GM23338 (cell line): ENCODE measurements at regions not wholly inside any gene's neighbourhood (a gene's known extent, or its start where the extent isn't known, plus 50 kb on each side); places are given as distances from the start of the nearest gene placed in this dataset.

Source experiments
- ATAC-seq: fragments of 200-7000 bp; cut with Tn5 transposase; 3 replicates; pipeline ENCODE4 v1.9.1; 2020
- DNase-seq: peaks from one replicate; pipeline ENCODE4 v3.0.0-alpha.2; 2015; ENCODE audit warnings: low spot score
- H2AFZ ChIP-seq: fragments of 200-600 bp; sonication (generic); 2 replicates; pipeline ENCODE4 v1.8.0; 2016; ENCODE audit warnings: antibody characterized with exemption, mild to moderate bottlenecking, moderate library complexity
- H3F3A ChIP-seq: fragments of 200-600 bp; sonication (generic); replicated peaks from 2 replicates; pipeline ENCODE4 v1.8.0; 2017; ENCODE audit warnings: antibody characterized with exemption, mixed run types, low read depth
- H3K27ac ChIP-seq: fragments of 200-600 bp; sonication (generic); 2 replicates; pipeline ENCODE4 v1.6.1; 2016; ENCODE audit warnings: low read depth
- H3K27me3 ChIP-seq: fragments of 200-600 bp; sonication (generic); 2 replicates; pipeline ENCODE4 v1.8.0; 2016; ENCODE audit warnings: mild to moderate bottlenecking, mixed run types, moderate library complexity; ENCODE audit not compliant: insufficient read depth
- H3K36me3 ChIP-seq: fragments of 200-600 bp; sonication (generic); 2 replicates; pipeline ENCODE4 v1.8.0; 2016; ENCODE audit warnings: mild to moderate bottlenecking; ENCODE audit not compliant: insufficient read depth
- H3K4me1 ChIP-seq: fragments of 200-600 bp; sonication (generic); 2 replicates; pipeline ENCODE4 v1.8.0; 2016; ENCODE audit warnings: mild to moderate bottlenecking, moderate library complexity; ENCODE audit not compliant: insufficient read depth
- H3K4me2 ChIP-seq: fragments of 200-600 bp; sonication (generic); 2 replicates; pipeline ENCODE4 v1.7.1; 2017; ENCODE audit warnings: mixed run types
- H3K4me3 ChIP-seq: fragments of 200-600 bp; sonication (generic); 2 replicates; pipeline ENCODE4 v1.6.1; 2016; ENCODE audit warnings: mixed run types
- H3K79me2 ChIP-seq: fragments of 200-600 bp; sonication (generic); replicated peaks from 2 replicates; pipeline ENCODE4 v1.8.0; 2017; ENCODE audit warnings: mild to moderate bottlenecking; ENCODE audit not compliant: insufficient read depth
- H3K9me2 ChIP-seq: fragments of 200-600 bp; sonication (generic); 2 replicates; pipeline ENCODE4 v1.8.0; 2017; ENCODE audit not compliant: insufficient read depth
- H4K20me1 ChIP-seq: fragments of 200-600 bp; sonication (generic); replicated peaks from 2 replicates; pipeline ENCODE4 v1.8.0; 2017; ENCODE audit warnings: mild to moderate bottlenecking; ENCODE audit not compliant: insufficient read depth
- H3K27ac Mint-ChIP-seq: 2 replicates; pipeline ENCODE4 v1.8.0; 2020; ENCODE audit warnings: inconsistent platforms, mild to moderate bottlenecking, moderate library complexity, mixed read lengths
- H3K27me3 Mint-ChIP-seq: 3 replicates; pipeline ENCODE4 v1.8.0; 2022; ENCODE audit warnings: low read depth, mild to moderate bottlenecking, moderate library complexity, mixed read lengths, inconsistent platforms; ENCODE audit not compliant: insufficient read depth, poor library complexity
- H3K36me3 Mint-ChIP-seq: 3 replicates; pipeline ENCODE4 v1.8.0; 2021; ENCODE audit warnings: low read depth, mild to moderate bottlenecking, inconsistent platforms, moderate library complexity, mixed read lengths
- H3K4me1 Mint-ChIP-seq: 3 replicates; pipeline ENCODE4 v1.8.0; 2020; ENCODE audit warnings: mild to moderate bottlenecking, inconsistent platforms, mixed read lengths
- H3K4me3 Mint-ChIP-seq: 3 replicates; pipeline ENCODE4 v1.8.0; 2021; ENCODE audit warnings: moderate library complexity, mild to moderate bottlenecking, inconsistent platforms, mixed read lengths
- H3K9me3 Mint-ChIP-seq: 3 replicates; pipeline ENCODE4 v1.8.0; 2020; ENCODE audit warnings: moderate library complexity, mild to moderate bottlenecking, inconsistent platforms, mixed read lengths
- CREB1 ChIP-seq: fragments of 250-450 bp; sonication (Bioruptor Pico); IDR thresholded peaks from 2 replicates; pipeline ENCODE4 v1.5.0; 2020; ENCODE audit warnings: low read depth, mild to moderate bottlenecking, moderate library complexity
- CTCF ChIP-seq, 2 experiments: fragments of 200-600 bp in 1 of 2; sonication (generic) in 1 of 2; conservative IDR thresholded peaks; 2 replicates each; pipeline versions ENCODE4 v1.5.1 to v1.6.1; 2016 to 2017; ENCODE audit warnings: antibody characterized with exemption in 2 of 2, low read depth in 2 of 2, mild to moderate bottlenecking in 2 of 2, moderate library complexity in 1 of 2
- ETS1 ChIP-seq: IDR thresholded peaks from 2 replicates; pipeline ENCODE4 v1.6.1; 2016; ENCODE audit warnings: antibody characterized with exemption
- EZH2 ChIP-seq: fragments of 200-600 bp; sonication (generic); IDR thresholded peaks from one replicate; pipeline ENCODE4 v1.8.0; 2017; ENCODE audit warnings: antibody characterized with exemption, mild to moderate bottlenecking, low read depth; ENCODE audit not compliant: unreplicated experiment
- EZH2phosphoT487 ChIP-seq: fragments of 200-600 bp; sonication (generic); IDR thresholded peaks from one replicate; pipeline ENCODE4 v1.8.1; 2018; ENCODE audit warnings: antibody characterized with exemption; ENCODE audit not compliant: unreplicated experiment
- JUNB ChIP-seq: IDR thresholded peaks from one replicate; pipeline ENCODE4 v1.6.1; 2016; ENCODE audit warnings: antibody characterized with exemption; ENCODE audit not compliant: unreplicated experiment
- NANOG ChIP-seq: IDR thresholded peaks from 2 replicates; pipeline ENCODE4 v1.6.1; 2016; ENCODE audit warnings: antibody characterized with exemption, borderline replicate concordance
- POLR2AphosphoS5 ChIP-seq: IDR thresholded peaks from 2 replicates; pipeline ENCODE4 v1.6.1; 2016; ENCODE audit warnings: antibody characterized with exemption, low read depth
- REST ChIP-seq: IDR thresholded peaks from one replicate; pipeline ENCODE4 v1.6.1; 2018; ENCODE audit warnings: antibody characterized with exemption; ENCODE audit not compliant: unreplicated experiment
- STAT1 ChIP-seq: IDR thresholded peaks from one replicate; pipeline ENCODE4 v1.6.1; 2016; ENCODE audit warnings: antibody characterized with exemption; ENCODE audit not compliant: unreplicated experiment
- ZNF114 ChIP-seq: fragments of 250-450 bp; sonication (Bioruptor Pico); IDR thresholded peaks from 2 replicates; pipeline ENCODE4 v1.5.0; 2020; ENCODE audit warnings: mild to moderate bottlenecking, moderate library complexity
- ZNF331 ChIP-seq: fragments of 250-450 bp; sonication (Bioruptor Pico); IDR thresholded peaks from 2 replicates; pipeline ENCODE4 v1.5.0; 2020; ENCODE audit warnings: low read depth, mild to moderate bottlenecking, moderate library complexity
- ZNF462 ChIP-seq: fragments of 250-450 bp; sonication (Bioruptor Pico); IDR thresholded peaks from 2 replicates; pipeline ENCODE4 v1.5.0; 2020; ENCODE audit warnings: mild to moderate bottlenecking, moderate library complexity

GRCh38 chr7:121486590-121486989 is 90.5 kb upstream of the FAM3C start:
- no peak overlapping the region for H3K4me3 Mint-ChIP-seq
- H2AFZ ChIP-seq: no peak overlapping the region
- H3K27ac Mint-ChIP-seq: no peak overlapping the region
- TF ChIP-seq CREB1 (CRISPR knock-in tag): no peak
- TF ChIP-seq JUNB: no peak
- TF ChIP-seq CTCF (conservative IDR thresholded peaks at IDR 0.05; ENCODE audit: low read depth in 2 of 2): no peak
- no peak for TF ChIP-seq EZH2phosphoT487
- no peak for TF ChIP-seq ZNF462 (CRISPR knock-in tag)
- no peak for TF ChIP-seq POLR2AphosphoS5
- no peak for TF ChIP-seq EZH2
- TF ChIP-seq REST: no peak
- TF ChIP-seq ZNF331 (CRISPR knock-in tag): no peak
- TF ChIP-seq NANOG: no peak
- TF ChIP-seq ETS1: no peak
- TF ChIP-seq STAT1: no peak
- no peak for TF ChIP-seq ZNF114 (CRISPR knock-in tag)
- DNase-seq (no peak), ATAC-seq (no peak)
- no peak overlapping the region for H3K4me3 ChIP-seq
- no peaks in the 10 kb centered on the region for H3F3A ChIP-seq
- peaks cover 24% of the 10 kb centered on the region for H3K4me1 Mint-ChIP-seq
- H3K9me2 ChIP-seq: no peaks in the 10 kb centered on the region; the same call in 1 of the 2 replicates
- H3K4me2 ChIP-seq: no peak overlapping the region
- H3K4me1 ChIP-seq: peaks cover 6% of the 10 kb centered on the region; the same call in 1 of the 2 replicates
- H4K20me1 ChIP-seq: no peaks in the 10 kb centered on the region
- no peaks in the 10 kb centered on the region; the same call in 2 of the 3 replicates for H3K9me3 Mint-ChIP-seq
- no peaks in the 10 kb centered on the region for H3K36me3 ChIP-seq
- H3K36me3 Mint-ChIP-seq: no peaks in the 10 kb centered on the region
- no peaks in the 10 kb centered on the region for H3K27me3 Mint-ChIP-seq
- H3K79me2 ChIP-seq: no peaks in the 10 kb centered on the region
- no peaks in the 10 kb centered on the region for H3K27me3 ChIP-seq
- H3K27ac ChIP-seq: no peak overlapping the region
